K562 (cell line): ENCODE measurements at regions not wholly inside any gene's neighbourhood (a gene's known extent, or its start where the extent isn't known, plus 50 kb on each side); places are given as distances from the start of the nearest gene placed in this dataset.

Experiments used
- ATAC-seq: fragments of 200-7000 bp; cut with Tn5 transposase; 3 replicates; pipeline ENCODE4 v1.9.1; 2020; ENCODE audit warnings: moderate library complexity
- BruUV-seq: library from RNA; stranded (reverse); fragments of 400-500 nt; replicated peaks from 2 replicates; lab custom pipeline; 2021; lab: Mats Ljungman, UMichigan
- CTCF ChIA-PET: fragments of 300-600 bp; formaldehyde crosslinking; extraction: SDS; loops from one replicate; lab custom pipeline; 2021; ENCODE audit warnings: low intra/inter-chr PET ratio; lab: Yijun Ruan, JAX
- POLR2A ChIA-PET: fragments of 300-600, 350-650 bp; sonication (Branson Sonifier 250); formaldehyde crosslinking; extraction: SDS; loops from one replicate; lab custom pipeline; 2021; ENCODE audit warnings: antibody characterized with exemption, inconsistent platforms; lab: Yijun Ruan, JAX
- DNase-seq, 4 experiments: peaks; one replicate each; pipeline versions ENCODE4 v3.0.0 to v3.0.0-alpha.2; 2011 to 2018; ENCODE audit warnings: low spot score in 3 of 4, mixed read lengths in 3 of 4; ENCODE audit errors: extremely low read depth in 1 of 4
- FAIRE-seq: peaks from 2 replicates; lab custom pipeline; 2011; peaks lifted over from hg19 to GRCh38; lab: Jason Lieb, UNC
- H2AFZ ChIP-seq: 2 replicates; pipeline ENCODE4 v1.6.0; 2011; ENCODE audit warnings: low read depth, low read length, control low read depth, inconsistent platforms
- H3K27ac ChIP-seq: fragments of 200-600 bp; 3 replicates; pipeline ENCODE4 v1.8.0; 2011; ENCODE audit warnings: low read depth, mild to moderate bottlenecking, control low read depth, inconsistent platforms, low read length, moderate library complexity, mixed read lengths; ENCODE audit errors: extremely low read depth
- H3K27me3 ChIP-seq, 2 experiments: fragments of 300-600 bp in 1 of 2; 2 replicates in 1 of 2; 3 replicates in 1 of 2; pipeline versions ENCODE4 v1.6.0 to v1.8.0; 2011; ENCODE audit warnings: inconsistent platforms in 2 of 2, low read length in 2 of 2, mild to moderate bottlenecking in 1 of 2, mixed read lengths in 1 of 2, moderate library complexity in 1 of 2; ENCODE audit not compliant: control insufficient read depth in 2 of 2, insufficient read depth in 2 of 2
- H3K36me3 ChIP-seq: fragments of 300-600 bp; 3 replicates; pipeline ENCODE4 v1.8.0; 2011; ENCODE audit warnings: mild to moderate bottlenecking, low read length, inconsistent platforms; ENCODE audit not compliant: control insufficient read depth, insufficient read depth
- H3K4me1 ChIP-seq, 2 experiments: fragments of 200-600 bp in 1 of 2; replicated peaks in 1 of 2; 2 replicates in 1 of 2; 3 replicates in 1 of 2; pipeline versions ENCODE4 v1.5.1 to v1.8.0; 2011; ENCODE audit warnings: inconsistent platforms in 2 of 2, low read length in 2 of 2, mild to moderate bottlenecking in 1 of 2, mixed read lengths in 1 of 2, moderate library complexity in 1 of 2; ENCODE audit not compliant: control insufficient read depth in 2 of 2, insufficient read depth in 2 of 2
- H3K4me2 ChIP-seq: 2 replicates; pipeline ENCODE4 v1.6.1; 2011; ENCODE audit warnings: low read length, control low read depth, inconsistent platforms, mixed read lengths; ENCODE audit not compliant: insufficient read depth
- H3K4me3 ChIP-seq: fragments of 200-600 bp; sonication (generic), shearing (Covaris generic); 2 replicates; pipeline ENCODE4 v1.5.1; 2016; ENCODE audit warnings: control low read depth, inconsistent platforms
- H3K79me2 ChIP-seq: fragments of 200-600 bp; 3 replicates; pipeline ENCODE4 v1.8.0; 2011; ENCODE audit warnings: low read length, inconsistent platforms; ENCODE audit not compliant: control insufficient read depth, insufficient read depth
- H3K9ac ChIP-seq, 2 experiments: 2 replicates each; pipeline versions ENCODE4 v1.6.0 to v1.6.1; 2011; ENCODE audit warnings: low read depth in 2 of 2, low read length in 2 of 2, control low read depth in 1 of 2, inconsistent platforms in 1 of 2, mild to moderate bottlenecking in 1 of 2, mixed read lengths in 1 of 2; ENCODE audit not compliant: insufficient read depth in 1 of 2
- H3K9me1 ChIP-seq: one replicate; pipeline ENCODE4 v1.6.0; 2011; ENCODE audit warnings: inconsistent platforms, mild to moderate bottlenecking, low read length, moderate library complexity; ENCODE audit not compliant: control insufficient read depth, insufficient read depth
- H3K9me3 ChIP-seq: replicated peaks from 2 replicates; pipeline ENCODE4 v1.5.1; 2011; ENCODE audit warnings: low read depth, low read length, inconsistent platforms; ENCODE audit not compliant: control insufficient read depth, insufficient read depth
- H4K20me1 ChIP-seq: replicated peaks from 2 replicates; pipeline ENCODE4 v1.6.1; 2011; ENCODE audit warnings: low read length, inconsistent platforms, mixed read lengths; ENCODE audit not compliant: control insufficient read depth, insufficient read depth
- ERF ChIP-seq: fragments of 450-650 bp; formaldehyde crosslinking; IDR thresholded peaks from 2 replicates; pipeline ENCODE4 v1.4.0; 2020; ENCODE audit warnings: mild to moderate bottlenecking, mixed read lengths
- ETV5 ChIP-seq: sonication (generic); formaldehyde crosslinking; IDR thresholded peaks from 2 replicates; pipeline ENCODE4 v1.4.0; 2020; ENCODE audit warnings: low read depth, mild to moderate bottlenecking, missing genetic modification reagents
- FOXA3 ChIP-seq, 2 experiments: fragments of 450-650 bp in 1 of 2; sonication (generic) in 1 of 2; formaldehyde crosslinking; IDR thresholded peaks in 1 of 2; conservative IDR thresholded peaks in 1 of 2; 2 replicates each; pipeline versions ENCODE4 v1.4.0 to v1.8.0; 2020 to 2022; ENCODE audit warnings: mild to moderate bottlenecking in 2 of 2, missing genetic modification reagents in 1 of 2
- GABPA ChIP-seq: fragments of 200-800 bp; sonication (Bioruptor generic); conservative IDR thresholded peaks from 2 replicates; pipeline ENCODE4 v1.6.1; 2016; ENCODE audit warnings: low read depth, missing genetic modification characterization, missing compliant biosample characterization
- GABPB1 ChIP-seq: sonication (generic); formaldehyde crosslinking; IDR thresholded peaks from 2 replicates; pipeline ENCODE4 v1.8.0; 2022; ENCODE audit warnings: mild to moderate bottlenecking, missing genetic modification reagents
- KLF10 ChIP-seq: fragments of 250-450 bp; sonication (Bioruptor Pico); IDR thresholded peaks from 2 replicates; pipeline ENCODE4 v1.6.1; 2021; ENCODE audit warnings: matching md5 sums
- MIER1 ChIP-seq: fragments of 450-650 bp; IDR thresholded peaks from 2 replicates; pipeline ENCODE4 v1.6.1; 2016; ENCODE audit warnings: antibody characterized with exemption, mild to moderate bottlenecking, low read depth
- RB1 ChIP-seq: fragments of 450-650 bp; IDR thresholded peaks from 2 replicates; pipeline ENCODE4 v1.6.1; 2017; ENCODE audit warnings: low read depth, mild to moderate bottlenecking
- TAF9B ChIP-seq: fragments of 450-650 bp; IDR thresholded peaks from 2 replicates; pipeline ENCODE4 v1.6.1; 2018; ENCODE audit warnings: mild to moderate bottlenecking; ENCODE audit not compliant: partially characterized antibody
- ZFPM2 ChIP-seq: fragments of 250-450 bp; sonication (Bioruptor Pico); IDR thresholded peaks from 2 replicates; pipeline ENCODE4 v1.5.1; 2022; ENCODE audit warnings: mild to moderate bottlenecking
- ZNF436 ChIP-seq: fragments of 250-450, 450-650 bp; sonication (Bioruptor Pico); formaldehyde crosslinking; IDR thresholded peaks from 2 replicates; pipeline ENCODE4 v1.7.0; 2020; ENCODE audit warnings: mild to moderate bottlenecking
- ZNF583 ChIP-seq: fragments of 250-450 bp; sonication (Bioruptor Pico); IDR thresholded peaks from 2 replicates; pipeline ENCODE4 v1.4.0; 2020
- ZNF589 ChIP-seq: fragments of 200-800 bp; sonication (Bioruptor generic); IDR thresholded peaks from 2 replicates; pipeline ENCODE4 v1.6.1; 2016; ENCODE audit warnings: low read depth, missing genetic modification characterization, missing compliant biosample characterization
- ZNF830 ChIP-seq: fragments of 250-450 bp; sonication (Bioruptor Pico); IDR thresholded peaks from 2 replicates; pipeline ENCODE4 v1.5.0; 2021; ENCODE audit warnings: mild to moderate bottlenecking
- WGBS: fragments of 100-300 bp; shearing (Covaris generic); methylation state at CpG from one replicate; pipeline ENCODE4 v1.1.6; 2016; ENCODE audit warnings: low coverage, mixed read lengths; ENCODE audit not compliant: insufficient coverage; ENCODE audit errors: missing lambda C conversion rate; 5-methylcytosine and 5-hydroxymethylcytosine counted together
- in situ Hi-C: fragments of 300-500 bp; cut with MboI; formaldehyde crosslinking; loops from 4 replicates; pipeline ENCODE4 v1.15.0; 2018; ENCODE audit warnings: inconsistent platforms, mixed read lengths
- intact Hi-C: fragments of 100-400 bp; cut with micrococcal nuclease; formaldehyde crosslinking; loops from 2 replicates; pipeline ENCODE4 v1.14.2; 2022
- TF ChIP-seq, protein P1 (sequence below): fragments of 450-650 bp; formaldehyde crosslinking; IDR thresholded peaks from 2 replicates; pipeline ENCODE4 v1.4.0; 2022; ENCODE audit warnings: missing genetic modification characterization
- TF ChIP-seq, protein P2 (sequence below): fragments of 450-650 bp; IDR thresholded peaks from 2 replicates; pipeline ENCODE4 v1.7.0; 2016; ENCODE audit warnings: borderline replicate concordance
- TF ChIP-seq, protein P3 (sequence below): IDR thresholded peaks from 2 replicates; pipeline ENCODE4 v1.6.1; 2012; ENCODE audit warnings: low read depth, low read length, improper control_type of control experiment, borderline replicate concordance

DNA sequence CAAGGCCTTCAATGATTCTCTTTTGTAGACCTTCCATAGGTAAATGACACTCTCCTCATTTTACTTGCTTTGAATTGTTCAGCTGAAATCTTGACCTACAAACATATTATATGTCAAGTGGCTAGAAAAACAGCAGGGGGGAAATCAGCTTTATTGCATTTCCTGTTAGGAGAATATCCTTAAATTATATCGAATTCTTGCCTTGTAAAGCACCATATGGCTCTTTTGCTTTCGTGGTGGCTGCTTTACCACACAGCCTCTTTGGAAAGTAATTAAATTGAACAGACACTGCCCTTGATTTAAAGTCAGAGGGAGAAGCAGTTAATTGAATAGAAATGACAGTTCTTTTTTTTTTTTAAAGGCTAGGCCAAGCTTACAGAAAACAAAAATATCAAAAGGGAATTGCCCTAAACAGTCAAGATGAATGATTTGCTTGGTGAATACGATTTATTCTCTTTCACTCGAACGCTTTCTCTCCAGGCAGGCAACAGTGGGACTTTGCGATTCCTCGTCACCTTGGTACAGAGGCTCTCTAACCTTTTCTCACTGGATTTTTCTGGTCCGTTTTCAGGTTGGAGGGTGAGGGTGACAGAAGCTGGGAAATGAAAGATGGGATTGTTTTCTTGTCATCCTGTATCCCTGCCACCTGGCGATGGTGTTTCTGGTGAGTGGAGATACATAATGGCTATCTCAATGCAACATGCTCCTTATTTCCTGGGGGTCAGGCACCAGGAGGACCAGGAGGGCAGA lies 126.0 kb downstream of the GATA3 start:
- WGBS = 4% methylated on average over 9 of the region's 9 CpGs
- Histone ChIP-seq H3K79me2 (no peaks in the 10 kb centered on the region), H3K36me3 (no peaks in the 10 kb centered on the region), H3K9ac (no peak overlapping the region), H3K27ac (no peak overlapping the region), H3K4me3 (no peak overlapping the region), H3K4me2 (no peak overlapping the region), H3K27me3 (peaks cover 0 to 6% of the 10 kb centered on the region in 2 experiments; a peak in 1 of 5 replicates), H3K9me1 (no peaks in the 10 kb centered on the region), H4K20me1 (no peaks in the 10 kb centered on the region), H3K4me1 (no peaks in the 10 kb centered on the region), H2AFZ (no peak overlapping the region), H3K9me3 (no peaks in the 10 kb centered on the region)
- DNase-seq = no peak
- intact Hi-C loops (no loop called here), in situ Hi-C loops (no loop called here)
- TF ChIP-seq ZNF436 (CRISPR knock-in tag) = no peak
- TF ChIP-seq, protein P1, sequence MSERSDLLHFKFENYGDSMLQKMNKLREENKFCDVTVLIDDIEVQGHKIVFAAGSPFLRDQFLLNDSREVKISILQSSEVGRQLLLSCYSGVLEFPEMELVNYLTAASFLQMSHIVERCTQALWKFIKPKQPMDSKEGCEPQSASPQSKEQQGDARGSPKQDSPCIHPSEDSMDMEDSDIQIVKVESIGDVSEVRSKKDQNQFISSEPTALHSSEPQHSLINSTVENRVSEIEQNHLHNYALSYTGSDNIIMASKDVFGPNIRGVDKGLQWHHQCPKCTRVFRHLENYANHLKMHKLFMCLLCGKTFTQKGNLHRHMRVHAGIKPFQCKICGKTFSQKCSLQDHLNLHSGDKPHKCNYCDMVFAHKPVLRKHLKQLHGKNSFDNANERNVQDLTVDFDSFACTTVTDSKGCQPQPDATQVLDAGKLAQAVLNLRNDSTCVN (CRISPR knock-in tag) = no peak
- TF ChIP-seq MIER1 = no peak
- no peak for TF ChIP-seq ZFPM2 (CRISPR knock-in tag)
- no peak for TF ChIP-seq ZNF583
- TF ChIP-seq ZNF830 (CRISPR knock-in tag) = no peak
- TF ChIP-seq ERF (CRISPR knock-in tag) = no peak
- no peak for TF ChIP-seq FOXA3 (CRISPR knock-in tag; conservative IDR thresholded peaks at IDR 0.05 in 1 of 2, IDR thresholded peaks at IDR 0.05 in 1 of 2)
- no peak for TF ChIP-seq TAF9B
- TF ChIP-seq ZNF589 = no peak
- no peak for TF ChIP-seq GABPA (tag)
- no peak for TF ChIP-seq RB1
- TF ChIP-seq, protein P2, sequence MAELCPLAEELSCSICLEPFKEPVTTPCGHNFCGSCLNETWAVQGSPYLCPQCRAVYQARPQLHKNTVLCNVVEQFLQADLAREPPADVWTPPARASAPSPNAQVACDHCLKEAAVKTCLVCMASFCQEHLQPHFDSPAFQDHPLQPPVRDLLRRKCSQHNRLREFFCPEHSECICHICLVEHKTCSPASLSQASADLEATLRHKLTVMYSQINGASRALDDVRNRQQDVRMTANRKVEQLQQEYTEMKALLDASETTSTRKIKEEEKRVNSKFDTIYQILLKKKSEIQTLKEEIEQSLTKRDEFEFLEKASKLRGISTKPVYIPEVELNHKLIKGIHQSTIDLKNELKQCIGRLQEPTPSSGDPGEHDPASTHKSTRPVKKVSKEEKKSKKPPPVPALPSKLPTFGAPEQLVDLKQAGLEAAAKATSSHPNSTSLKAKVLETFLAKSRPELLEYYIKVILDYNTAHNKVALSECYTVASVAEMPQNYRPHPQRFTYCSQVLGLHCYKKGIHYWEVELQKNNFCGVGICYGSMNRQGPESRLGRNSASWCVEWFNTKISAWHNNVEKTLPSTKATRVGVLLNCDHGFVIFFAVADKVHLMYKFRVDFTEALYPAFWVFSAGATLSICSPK = no peak
- no peak for TF ChIP-seq ETV5
- TF ChIP-seq, protein P3, sequence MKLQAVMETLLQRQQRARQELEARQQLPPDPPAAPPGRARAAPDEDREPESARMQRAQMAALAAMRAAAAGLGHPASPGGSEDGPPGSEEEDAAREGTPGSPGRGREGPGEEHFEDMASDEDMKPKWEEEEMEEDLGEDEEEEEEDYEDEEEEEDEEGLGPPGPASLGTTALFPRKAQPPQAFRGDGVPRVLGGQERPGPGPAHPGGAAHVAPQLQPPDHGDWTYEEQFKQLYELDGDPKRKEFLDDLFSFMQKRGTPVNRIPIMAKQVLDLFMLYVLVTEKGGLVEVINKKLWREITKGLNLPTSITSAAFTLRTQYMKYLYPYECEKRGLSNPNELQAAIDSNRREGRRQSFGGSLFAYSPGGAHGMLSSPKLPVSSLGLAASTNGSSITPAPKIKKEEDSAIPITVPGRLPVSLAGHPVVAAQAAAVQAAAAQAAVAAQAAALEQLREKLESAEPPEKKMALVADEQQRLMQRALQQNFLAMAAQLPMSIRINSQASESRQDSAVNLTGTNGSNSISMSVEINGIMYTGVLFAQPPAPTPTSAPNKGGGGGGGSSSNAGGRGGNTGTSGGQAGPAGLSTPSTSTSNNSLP = no peak
- no peak for TF ChIP-seq KLF10 (CRISPR knock-in tag)
- TF ChIP-seq GABPB1 = no peak
- FAIRE-seq = no peak
- CTCF ChIA-PET = no interaction called here
- no TSS peak for BruUV-seq
- no peak for ATAC-seq
- POLR2A ChIA-PET = interaction anchor here (0.6 kb wide), 1 partner anchor 194 kb away, joined by 3 read pairs; no protein-coding TSS in a partner anchor
